Adipocyte (in vitro differentiated cells): ENCODE measurements at regions not wholly inside any gene's neighbourhood (a gene's known extent, or its start where the extent isn't known, plus 50 kb on each side); places are given as distances from the start of the nearest gene placed in this dataset.
A peak's percentile ranks its signal among the peaks of the same experiment; 100 is the strongest.

ENCODE experiments used
- DNase-seq: peaks from one replicate; pipeline ENCODE4 v3.0.0-alpha.2; 2015; ENCODE audit warnings: low read depth
- H3K27me3 ChIP-seq: replicated peaks from 2 replicates; pipeline ENCODE4 v1.7.0; 2013; ENCODE audit warnings: mild to moderate bottlenecking, low read length, moderate library complexity; ENCODE audit not compliant: control insufficient read depth, insufficient read depth
- H3K36me3 ChIP-seq: 2 replicates; pipeline ENCODE4 v1.7.0; 2013; ENCODE audit warnings: low read length, mild to moderate bottlenecking, moderate library complexity; ENCODE audit not compliant: control insufficient read depth, insufficient read depth, severe bottlenecking
- H3K4me1 ChIP-seq: 2 replicates; pipeline ENCODE4 v1.7.0; 2013; ENCODE audit warnings: mild to moderate bottlenecking, low read length, moderate library complexity; ENCODE audit not compliant: control insufficient read depth, insufficient read depth
- H3K4me3 ChIP-seq: 2 replicates; pipeline ENCODE4 v1.7.0; 2013; ENCODE audit warnings: mild to moderate bottlenecking, low read length, moderate library complexity
- H3K9ac ChIP-seq: 2 replicates; pipeline ENCODE4 v1.7.0; 2013; ENCODE audit warnings: mild to moderate bottlenecking, low read length, moderate library complexity
- H3K9me3 ChIP-seq: 2 replicates; pipeline ENCODE4 v1.7.0; 2013; ENCODE audit warnings: mild to moderate bottlenecking, low read length, moderate library complexity; ENCODE audit not compliant: control insufficient read depth

GRCh38 chr6:115634131-115634530 lies 426.6 kb downstream of the FRK start:
- Histone ChIP-seq H3K4me3 (no peak overlapping the region), H3K9ac (no peak overlapping the region), H3K9me3 (no peaks in the 10 kb centered on the region), H3K27me3 (no peaks in the 10 kb centered on the region), H3K36me3 (no peaks in the 10 kb centered on the region), H3K4me1 (no peaks in the 10 kb centered on the region)
- no peak for DNase-seq

GRCh38 chr6:115631028-115631427 lies 429.7 kb downstream of the FRK start:
- Histone ChIP-seq H3K9me3 (no peaks in the 10 kb centered on the region), H3K36me3 (no peaks in the 10 kb centered on the region)
- no peak for DNase-seq

GRCh38 chr6:115630424-115631024 lies 430.2 kb downstream of the FRK start:
- DNase-seq, result no peak
- Histone ChIP-seq H3K27me3 (no peaks in the 10 kb centered on the region), H3K9ac (no peak overlapping the region), H3K4me1 (no peaks in the 10 kb centered on the region), H3K9me3 (no peaks in the 10 kb centered on the region), H3K4me3 (no peak overlapping the region), H3K36me3 (no peaks in the 10 kb centered on the region)

More at GRCh38 chr6:115631028-115631427, 429.7 kb downstream of the FRK start:
- Histone ChIP-seq H3K27me3 (no peaks in the 10 kb centered on the region), H3K4me1 (no peaks in the 10 kb centered on the region), H3K9ac (no peak overlapping the region), H3K4me3 (no peak overlapping the region)

- H3K4me1 ChIP-seq, result no peaks in the 10 kb centered on the region
- H3K4me3 ChIP-seq, result no peak overlapping the region
- no peak for DNase-seq
- no peaks in the 10 kb centered on the region for H3K36me3 ChIP-seq
- no peaks in the 10 kb centered on the region for H3K27me3 ChIP-seq
- no peak overlapping the region for H3K9ac ChIP-seq
- no peaks in the 10 kb centered on the region for H3K9me3 ChIP-seq
Measured at GRCh38 chr6:115629415-115629814, 431.3 kb downstream of the FRK start.

- no peak overlapping the region for H3K4me3 ChIP-seq
- H3K9ac ChIP-seq, result no peak overlapping the region
- H3K9me3 ChIP-seq, result no peaks in the 10 kb centered on the region
- peaks cover 7% of the 10 kb centered on the region for H3K4me1 ChIP-seq
- no peaks in the 10 kb centered on the region for H3K27me3 ChIP-seq
- no peaks in the 10 kb centered on the region for H3K36me3 ChIP-seq
- peak; percentile 40 for DNase-seq
Measured at GRCh38 chr6:115618256-115618655, 442.4 kb downstream of the FRK start.

GRCh38 chr6:115617031-115617430 lies 443.7 kb downstream of the FRK start:
- H3K27me3 ChIP-seq, result no peaks in the 10 kb centered on the region
- no peak overlapping the region for H3K4me3 ChIP-seq
- H3K9ac ChIP-seq, result no peak overlapping the region
- H3K9me3 ChIP-seq, result no peaks in the 10 kb centered on the region
- H3K36me3 ChIP-seq, result no peaks in the 10 kb centered on the region
- H3K4me1 ChIP-seq, result peaks cover 18% of the 10 kb centered on the region
- peak; percentile 5 for DNase-seq

- Histone ChIP-seq H3K27me3 (no peaks in the 10 kb centered on the region), H3K4me3 (no peak overlapping the region), H3K4me1 (peaks cover 30% of the 10 kb centered on the region), H3K9me3 (no peaks in the 10 kb centered on the region), H3K36me3 (no peaks in the 10 kb centered on the region), H3K9ac (no peak overlapping the region)
- peak; percentile 98 for DNase-seq
Measured at GRCh38 chr6:115613488-115613887, 447.2 kb downstream of the FRK start.

GRCh38 chr6:115612796-115613479 lies 447.8 kb downstream of the FRK start:
- Histone ChIP-seq H3K27me3 (no peaks in the 10 kb centered on the region), H3K4me3 (no peak overlapping the region), H3K9me3 (no peaks in the 10 kb centered on the region), H3K9ac (no peak overlapping the region), H3K4me1 (peaks cover 30% of the 10 kb centered on the region), H3K36me3 (no peaks in the 10 kb centered on the region)
- DNase-seq, result peak; percentile 22

GRCh38 chr6:115612216-115612615 lies 448.5 kb downstream of the FRK start:
- H3K9me3 ChIP-seq, result no peaks in the 10 kb centered on the region
- DNase-seq, result no peak
- H3K36me3 ChIP-seq, result no peaks in the 10 kb centered on the region
- H3K4me3 ChIP-seq, result no peak overlapping the region
- H3K4me1 ChIP-seq, result peaks cover 30% of the 10 kb centered on the region
- no peak overlapping the region for H3K9ac ChIP-seq
- no peaks in the 10 kb centered on the region for H3K27me3 ChIP-seq

GRCh38 chr6:115610696-115611095 lies 450.0 kb downstream of the FRK start:
- Histone ChIP-seq H3K4me1 (peaks cover 30% of the 10 kb centered on the region), H3K4me3 (no peak overlapping the region), H3K36me3 (no peaks in the 10 kb centered on the region), H3K9ac (no peak overlapping the region), H3K27me3 (no peaks in the 10 kb centered on the region), H3K9me3 (no peaks in the 10 kb centered on the region)
- no peak for DNase-seq

GRCh38 chr6:115609111-115609510 lies 451.6 kb downstream of the FRK start:
- Histone ChIP-seq H3K27me3 (no peaks in the 10 kb centered on the region), H3K9me3 (no peaks in the 10 kb centered on the region), H3K9ac (no peak overlapping the region), H3K4me1 (peaks cover 28% of the 10 kb centered on the region), H3K4me3 (no peak overlapping the region), H3K36me3 (no peaks in the 10 kb centered on the region)
- no peak for DNase-seq

GRCh38 chr6:115602466-115602865 lies 458.2 kb downstream of the FRK start:
- Histone ChIP-seq H3K9ac (no peak overlapping the region), H3K9me3 (peaks cover 5% of the 10 kb centered on the region), H3K4me3 (no peak overlapping the region), H3K36me3 (no peaks in the 10 kb centered on the region), H3K4me1 (no peaks in the 10 kb centered on the region), H3K27me3 (no peaks in the 10 kb centered on the region)
- no peak for DNase-seq
